ENCODE measurements at regions not wholly inside any gene's neighbourhood (a gene's known extent, or its start where the extent isn't known, plus 50 kb on each side); places are given as distances from the start of the nearest gene placed in this dataset.

DNA sequence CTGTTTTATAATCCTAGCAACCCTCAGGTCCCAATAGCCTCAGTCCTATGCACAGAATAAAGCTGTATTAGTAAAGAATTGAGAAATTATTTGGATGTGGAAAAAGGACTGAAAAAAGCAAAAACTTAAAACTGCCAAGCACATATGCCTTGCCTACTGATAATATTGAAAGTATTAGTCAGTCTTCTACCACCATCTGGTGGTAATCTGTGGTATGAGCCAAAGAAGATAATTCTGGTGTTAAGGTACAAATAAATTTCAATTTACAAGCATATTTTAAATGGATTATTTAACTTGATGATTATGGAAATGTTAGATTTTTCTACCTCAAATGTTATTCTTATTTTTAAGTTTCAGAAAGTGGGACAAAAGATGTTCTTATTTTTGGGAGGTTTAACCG is 460.3 kb upstream of the KLHL1 start:
- TF ChIP-seq, protein P1, sequence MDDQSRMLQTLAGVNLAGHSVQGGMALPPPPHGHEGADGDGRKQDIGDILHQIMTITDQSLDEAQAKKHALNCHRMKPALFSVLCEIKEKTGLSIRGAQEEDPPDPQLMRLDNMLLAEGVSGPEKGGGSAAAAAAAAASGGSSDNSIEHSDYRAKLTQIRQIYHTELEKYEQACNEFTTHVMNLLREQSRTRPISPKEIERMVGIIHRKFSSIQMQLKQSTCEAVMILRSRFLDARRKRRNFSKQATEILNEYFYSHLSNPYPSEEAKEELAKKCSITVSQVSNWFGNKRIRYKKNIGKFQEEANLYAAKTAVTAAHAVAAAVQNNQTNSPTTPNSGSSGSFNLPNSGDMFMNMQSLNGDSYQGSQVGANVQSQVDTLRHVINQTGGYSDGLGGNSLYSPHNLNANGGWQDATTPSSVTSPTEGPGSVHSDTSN (IDR thresholded peaks at IDR 0.05), result no peak
- TF ChIP-seq, protein P2, sequence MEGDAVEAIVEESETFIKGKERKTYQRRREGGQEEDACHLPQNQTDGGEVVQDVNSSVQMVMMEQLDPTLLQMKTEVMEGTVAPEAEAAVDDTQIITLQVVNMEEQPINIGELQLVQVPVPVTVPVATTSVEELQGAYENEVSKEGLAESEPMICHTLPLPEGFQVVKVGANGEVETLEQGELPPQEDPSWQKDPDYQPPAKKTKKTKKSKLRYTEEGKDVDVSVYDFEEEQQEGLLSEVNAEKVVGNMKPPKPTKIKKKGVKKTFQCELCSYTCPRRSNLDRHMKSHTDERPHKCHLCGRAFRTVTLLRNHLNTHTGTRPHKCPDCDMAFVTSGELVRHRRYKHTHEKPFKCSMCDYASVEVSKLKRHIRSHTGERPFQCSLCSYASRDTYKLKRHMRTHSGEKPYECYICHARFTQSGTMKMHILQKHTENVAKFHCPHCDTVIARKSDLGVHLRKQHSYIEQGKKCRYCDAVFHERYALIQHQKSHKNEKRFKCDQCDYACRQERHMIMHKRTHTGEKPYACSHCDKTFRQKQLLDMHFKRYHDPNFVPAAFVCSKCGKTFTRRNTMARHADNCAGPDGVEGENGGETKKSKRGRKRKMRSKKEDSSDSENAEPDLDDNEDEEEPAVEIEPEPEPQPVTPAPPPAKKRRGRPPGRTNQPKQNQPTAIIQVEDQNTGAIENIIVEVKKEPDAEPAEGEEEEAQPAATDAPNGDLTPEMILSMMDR (IDR thresholded peaks at IDR 0.05), result peak; percentile 88
